ENCODE measurements at regions not wholly inside any gene's neighbourhood (a gene's known extent, or its start where the extent isn't known, plus 50 kb on each side); places are given as distances from the start of the nearest gene placed in this dataset.
"Not testable (repeated sequence)": the region's sequence is repeated elsewhere in the genome, so short reads cannot be mapped to it uniquely, and the experiment has no call there.

- no peak for DNase-seq
Measured at GRCh38 chr15:22263738-22264137, 183.4 kb downstream of the OR4M2 start.

GRCh38 chr15:22264272-22264671 lies 183.9 kb downstream of the OR4M2 start:
- not testable (repeated sequence) for DNase-seq

- no peak for DNase-seq
Measured at GRCh38 chr15:22265056-22265945, 185.0 kb downstream of the OR4M2 start.

- DNase-seq = no peak
Measured at GRCh38 chr15:22265970-22266369, 185.6 kb downstream of the OR4M2 start.

GRCh38 chr15:22267761-22268160 lies 187.4 kb downstream of the OR4M2 start:
- DNase-seq = no peak

GRCh38 chr15:22268201-22268600 lies 187.9 kb downstream of the OR4M2 start:
- not testable (repeated sequence) for DNase-seq

- not testable (repeated sequence) for DNase-seq
Measured at GRCh38 chr15:22268654-22269053, 188.3 kb downstream of the OR4M2 start.

GRCh38 chr15:22272286-22273160 lies 186.2 kb upstream of the GOLGA6L22 start:
- DNase-seq = not testable (repeated sequence)

- DNase-seq = not testable (repeated sequence)
Measured at GRCh38 chr15:22273185-22273584, 185.5 kb upstream of the GOLGA6L22 start.

- DNase-seq = not testable (repeated sequence)
Measured at GRCh38 chr15:22274376-22274775, 184.3 kb upstream of the GOLGA6L22 start.

- not testable (repeated sequence) for DNase-seq
Measured at GRCh38 chr15:22280770-22281169, 177.9 kb upstream of the GOLGA6L22 start.

- DNase-seq = not testable (repeated sequence)
Measured at GRCh38 chr15:22282794-22283533, 175.7 kb upstream of the GOLGA6L22 start.

- not testable (repeated sequence) for DNase-seq
Measured at GRCh38 chr15:22284795-22285420, 173.8 kb upstream of the GOLGA6L22 start.

- DNase-seq = not testable (repeated sequence)
Measured at GRCh38 chr15:22291054-22291453, 167.6 kb upstream of the GOLGA6L22 start.

- not testable (repeated sequence) for DNase-seq
Measured at GRCh38 chr15:22303112-22303511, 155.6 kb upstream of the GOLGA6L22 start.

Data from CD4-positive, alpha-beta T cell treated with Interleukin-15 for 1 hour (primary cell).